WTC11 (cell line): ENCODE measurements at regions not wholly inside any gene's neighbourhood (a gene's known extent, or its start where the extent isn't known, plus 50 kb on each side); places are given as distances from the start of the nearest gene placed in this dataset.

Experiments
- ATAC-seq: fragments of 200-7000 bp; cut with Tn5 transposase; 2 replicates; pipeline ENCODE4 v1.10.0; 2021; ENCODE audit warnings: mild to moderate bottlenecking, moderate library complexity
- CTCF ChIA-PET: fragments of 300-600 bp; sonication (Branson Sonifier 250); formaldehyde crosslinking; loops from one replicate; lab custom pipeline; 2021; ENCODE audit warnings: antibody characterized with exemption; lab: Charles Lee
- POLR2A ChIA-PET: fragments of 350-600 bp; sonication (Branson Sonifier 250); formaldehyde crosslinking; loops from one replicate; lab custom pipeline; 2021; ENCODE audit warnings: antibody characterized with exemption; lab: Charles Lee
- DNase-seq: peaks from one replicate; pipeline ENCODE4 v3.0.0; 2021; ENCODE audit warnings: low spot score
- H3K27ac Mint-ChIP-seq: 2 replicates; pipeline ENCODE4 v1.8.0; 2021; ENCODE audit warnings: mixed read lengths
- H3K27me3 Mint-ChIP-seq: 2 replicates; pipeline ENCODE4 v1.8.0; 2021; ENCODE audit warnings: low read depth, mild to moderate bottlenecking, moderate library complexity, mixed read lengths
- H3K36me3 Mint-ChIP-seq: 2 replicates; pipeline ENCODE4 v1.8.0; 2021; ENCODE audit warnings: mixed read lengths
- H3K4me1 Mint-ChIP-seq: 2 replicates; pipeline ENCODE4 v1.8.0; 2022; ENCODE audit warnings: mixed read lengths
- H3K4me3 Mint-ChIP-seq: 2 replicates; pipeline ENCODE4 v1.8.0; 2021; ENCODE audit warnings: mild to moderate bottlenecking, moderate library complexity, mixed read lengths
- H3K9me3 Mint-ChIP-seq: 2 replicates; pipeline ENCODE4 v1.8.0; 2021; ENCODE audit warnings: mixed read lengths
- ATF1 ChIP-seq: sonication (generic); formaldehyde crosslinking; IDR thresholded peaks from 2 replicates; pipeline ENCODE4 v1.8.1; 2023; ENCODE audit warnings: mild to moderate bottlenecking, moderate library complexity, missing genetic modification reagents
- CBFB ChIP-seq: sonication (generic); formaldehyde crosslinking; IDR thresholded peaks from 2 replicates; pipeline ENCODE4 v1.8.1; 2022; ENCODE audit warnings: mild to moderate bottlenecking, low read depth, missing genetic modification reagents
- CREB1 ChIP-seq: sonication (generic); formaldehyde crosslinking; IDR thresholded peaks from 2 replicates; pipeline ENCODE4 v1.8.0; 2023; ENCODE audit warnings: mild to moderate bottlenecking, missing genetic modification reagents
- ETV6 ChIP-seq: sonication (generic); formaldehyde crosslinking; IDR thresholded peaks from 2 replicates; pipeline ENCODE4 v1.8.1; 2022; ENCODE audit warnings: mild to moderate bottlenecking, missing genetic modification reagents
- FOXJ3 ChIP-seq: sonication (generic); formaldehyde crosslinking; IDR thresholded peaks from 2 replicates; pipeline ENCODE4 v1.9.0; 2021; ENCODE audit warnings: missing genetic modification reagents, mild to moderate bottlenecking, borderline replicate concordance
- FOXP1 ChIP-seq: sonication (generic); formaldehyde crosslinking; IDR thresholded peaks from 2 replicates; pipeline ENCODE4 v1.8.0; 2022; ENCODE audit warnings: missing genetic modification reagents, mild to moderate bottlenecking, moderate library complexity, borderline replicate concordance
- HMGA2 ChIP-seq: fragments of 250-450 bp; sonication (Bioruptor Pico); IDR thresholded peaks from 2 replicates; pipeline ENCODE4 v1.4.0; 2021; ENCODE audit warnings: mild to moderate bottlenecking, moderate library complexity
- MXD4 ChIP-seq: fragments of 250-450 bp; sonication (Bioruptor Pico); IDR thresholded peaks from 2 replicates; pipeline ENCODE4 v1.8.0; 2021; ENCODE audit warnings: mild to moderate bottlenecking, moderate library complexity, borderline replicate concordance
- NFE2L1 ChIP-seq: sonication (generic); formaldehyde crosslinking; IDR thresholded peaks from 2 replicates; pipeline ENCODE4 v1.8.1; 2023; ENCODE audit warnings: missing genetic modification reagents
- NFYB ChIP-seq: sonication (generic); formaldehyde crosslinking; conservative IDR thresholded peaks from 2 replicates; pipeline ENCODE4 v1.8.0; 2022; ENCODE audit warnings: low read depth, missing genetic modification reagents
- NR1H2 ChIP-seq: sonication (generic); formaldehyde crosslinking; IDR thresholded peaks from 2 replicates; pipeline ENCODE4 v1.9.0; 2021; ENCODE audit warnings: mild to moderate bottlenecking, moderate library complexity, missing genetic modification reagents
- NR2C2 ChIP-seq: sonication (generic); formaldehyde crosslinking; IDR thresholded peaks from 2 replicates; pipeline ENCODE4 v1.8.0; 2022; ENCODE audit warnings: mild to moderate bottlenecking, missing genetic modification reagents
- PRRX2 ChIP-seq: fragments of 250-450 bp; sonication (Bioruptor Pico); IDR thresholded peaks from 2 replicates; pipeline ENCODE4 v1.8.0; 2021; ENCODE audit warnings: mild to moderate bottlenecking
- SP1 ChIP-seq: sonication (generic); formaldehyde crosslinking; conservative IDR thresholded peaks from 2 replicates; pipeline ENCODE4 v1.8.1; 2022; ENCODE audit warnings: missing genetic modification reagents
- TCF7 ChIP-seq: sonication (generic); formaldehyde crosslinking; IDR thresholded peaks from 2 replicates; pipeline ENCODE4 v1.8.0; 2022; ENCODE audit warnings: mild to moderate bottlenecking, low read depth, missing genetic modification reagents, moderate library complexity
- TEAD1 ChIP-seq: sonication (generic); formaldehyde crosslinking; IDR thresholded peaks from 2 replicates; pipeline ENCODE4 v1.8.0; 2022; ENCODE audit warnings: mild to moderate bottlenecking, missing genetic modification reagents
- TEAD4 ChIP-seq: sonication (generic); formaldehyde crosslinking; IDR thresholded peaks from 2 replicates; pipeline ENCODE4 v1.8.0; 2022; ENCODE audit warnings: mild to moderate bottlenecking, missing genetic modification reagents
- ZBTB21 ChIP-seq: sonication (generic); formaldehyde crosslinking; IDR thresholded peaks from 2 replicates; pipeline ENCODE4 v1.8.1; 2023; ENCODE audit warnings: mild to moderate bottlenecking, missing genetic modification reagents, borderline replicate concordance
- ZNF138 ChIP-seq: sonication (generic); formaldehyde crosslinking; conservative IDR thresholded peaks from 2 replicates; pipeline ENCODE4 v1.8.1; 2022; ENCODE audit warnings: mild to moderate bottlenecking, moderate library complexity, missing genetic modification reagents
- ZNF396 ChIP-seq: fragments of 250-450 bp; sonication (Bioruptor Pico); IDR thresholded peaks from 2 replicates; pipeline ENCODE4 v1.8.0; 2021; ENCODE audit warnings: mild to moderate bottlenecking, moderate library complexity, borderline replicate concordance
- ZNF671 ChIP-seq: fragments of 250-450 bp; sonication (Bioruptor Pico); IDR thresholded peaks from 2 replicates; pipeline ENCODE4 v1.8.0; 2021; ENCODE audit warnings: mild to moderate bottlenecking
- TF ChIP-seq, protein P1 (sequence below): sonication (generic); formaldehyde crosslinking; conservative IDR thresholded peaks from 2 replicates; pipeline ENCODE4 v1.8.1; 2022; ENCODE audit warnings: mild to moderate bottlenecking, missing genetic modification reagents
- TF ChIP-seq, protein P2 (sequence below): fragments of 250-450 bp; sonication (Bioruptor Pico); IDR thresholded peaks from 2 replicates; pipeline ENCODE4 v1.9.0; 2021; ENCODE audit warnings: mild to moderate bottlenecking
- TF ChIP-seq, protein P3 (sequence below): sonication (generic); formaldehyde crosslinking; IDR thresholded peaks from 2 replicates; pipeline ENCODE4 v1.8.0; 2022; ENCODE audit warnings: mild to moderate bottlenecking, missing genetic modification reagents
- TF ChIP-seq, protein P4 (sequence below): sonication (generic); formaldehyde crosslinking; IDR thresholded peaks from 2 replicates; pipeline ENCODE4 v1.8.1; 2022; ENCODE audit warnings: mild to moderate bottlenecking, moderate library complexity, missing genetic modification reagents
- TF ChIP-seq, protein P5 (sequence below): fragments of 250-450 bp; sonication (Bioruptor Pico); IDR thresholded peaks from 2 replicates; pipeline ENCODE4 v2.1.2; 2022; ENCODE audit warnings: mild to moderate bottlenecking, moderate library complexity
- TF ChIP-seq, protein P6 (sequence below): fragments of 250-450 bp; sonication (Bioruptor Pico); IDR thresholded peaks from 2 replicates; pipeline ENCODE4 v1.9.0; 2021; ENCODE audit warnings: mild to moderate bottlenecking

DNA sequence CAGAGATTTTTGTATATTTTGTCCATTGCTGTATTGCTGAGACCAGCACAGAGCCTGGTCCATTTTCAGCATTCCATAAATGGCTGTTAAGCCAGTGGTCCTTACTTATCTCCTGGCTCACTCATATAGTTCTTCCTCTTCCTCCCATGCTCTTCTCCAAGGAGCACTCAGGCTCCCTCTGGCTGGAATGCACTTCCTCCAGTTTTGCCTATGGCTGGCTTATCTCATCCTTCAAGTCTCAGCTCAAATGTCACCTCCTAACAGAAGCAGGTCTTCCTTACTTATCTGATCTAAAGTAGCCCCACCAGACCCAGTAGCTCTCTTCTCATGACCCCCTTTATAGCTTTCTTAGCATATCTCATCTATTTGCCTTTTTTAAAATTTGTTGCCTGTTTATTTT lies 146.9 kb downstream of the SLC30A10 start:
- TF ChIP-seq ZNF671 (CRISPR knock-in tag) (no peak), ZBTB21 (CRISPR knock-in tag) (no peak), TEAD4 (CRISPR knock-in tag) (no peak), HMGA2 (CRISPR knock-in tag) (no peak), PRRX2 (CRISPR knock-in tag) (no peak), MXD4 (no peak), TCF7 (CRISPR knock-in tag) (no peak), FOXJ3 (no peak), NFYB (CRISPR knock-in tag) (no peak), CBFB (no peak), NFE2L1 (CRISPR knock-in tag) (no peak), CREB1 (no peak), NR1H2 (CRISPR knock-in tag) (no peak)
- TF ChIP-seq, protein P1, sequence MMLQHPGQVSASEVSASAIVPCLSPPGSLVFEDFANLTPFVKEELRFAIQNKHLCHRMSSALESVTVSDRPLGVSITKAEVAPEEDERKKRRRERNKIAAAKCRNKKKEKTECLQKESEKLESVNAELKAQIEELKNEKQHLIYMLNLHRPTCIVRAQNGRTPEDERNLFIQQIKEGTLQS (CRISPR knock-in tag) = no peak
- TF ChIP-seq, protein P2, sequence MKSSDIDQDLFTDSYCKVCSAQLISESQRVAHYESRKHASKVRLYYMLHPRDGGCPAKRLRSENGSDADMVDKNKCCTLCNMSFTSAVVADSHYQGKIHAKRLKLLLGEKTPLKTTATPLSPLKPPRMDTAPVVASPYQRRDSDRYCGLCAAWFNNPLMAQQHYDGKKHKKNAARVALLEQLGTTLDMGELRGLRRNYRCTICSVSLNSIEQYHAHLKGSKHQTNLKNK (CRISPR knock-in tag) = no peak
- TF ChIP-seq, protein P3, sequence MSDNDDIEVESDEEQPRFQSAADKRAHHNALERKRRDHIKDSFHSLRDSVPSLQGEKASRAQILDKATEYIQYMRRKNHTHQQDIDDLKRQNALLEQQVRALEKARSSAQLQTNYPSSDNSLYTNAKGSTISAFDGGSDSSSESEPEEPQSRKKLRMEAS (CRISPR knock-in tag) = no peak
- H3K36me3 Mint-ChIP-seq = no peaks in the 10 kb centered on the region
- H3K27ac Mint-ChIP-seq = no peak overlapping the region
- no peaks in the 10 kb centered on the region for H3K9me3 Mint-ChIP-seq
- H3K27me3 Mint-ChIP-seq = no peaks in the 10 kb centered on the region
- ATAC-seq (no peak; the same call in 1 of the 2 replicates), DNase-seq (no peak)
- ChIA-PET CTCF (no interaction called here), POLR2A (no interaction called here)
- no peak overlapping the region for H3K4me3 Mint-ChIP-seq
- peaks cover 9% of the 10 kb centered on the region for H3K4me1 Mint-ChIP-seq

DNA sequence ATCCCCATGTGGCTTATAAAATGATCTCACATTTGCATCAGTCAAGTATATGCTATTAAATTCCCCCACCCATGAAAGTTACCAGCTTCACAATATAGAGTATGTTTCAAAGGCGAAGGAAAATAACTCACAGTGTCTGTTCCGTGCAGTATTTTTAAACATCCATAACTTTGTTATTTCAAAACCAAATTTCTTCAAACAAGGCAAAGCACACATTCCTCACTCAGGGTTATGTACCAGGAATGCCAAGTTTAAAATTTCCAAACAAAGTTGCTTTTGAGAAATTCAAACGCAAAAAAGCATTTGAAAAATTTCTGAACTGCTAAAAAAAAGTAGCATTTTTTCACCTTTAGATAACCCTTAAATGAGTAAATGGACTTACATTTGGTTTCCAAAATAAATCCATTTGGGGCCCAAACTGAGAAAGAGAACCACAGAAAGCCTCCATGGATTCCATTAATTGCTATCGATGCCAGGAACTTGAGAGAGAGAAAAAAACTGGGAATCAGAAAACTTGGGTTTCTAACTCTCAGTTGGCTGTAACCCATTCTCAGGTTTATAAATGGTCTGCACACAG lies 149.5 kb downstream of the SLC30A10 start:
- H3K27me3 Mint-ChIP-seq = no peaks in the 10 kb centered on the region
- ATAC-seq (no peak), DNase-seq (no peak)
- H3K27ac Mint-ChIP-seq = no peak overlapping the region
- POLR2A ChIA-PET = no interaction called here
- CTCF ChIA-PET = no interaction called here
- TF ChIP-seq, protein P4, sequence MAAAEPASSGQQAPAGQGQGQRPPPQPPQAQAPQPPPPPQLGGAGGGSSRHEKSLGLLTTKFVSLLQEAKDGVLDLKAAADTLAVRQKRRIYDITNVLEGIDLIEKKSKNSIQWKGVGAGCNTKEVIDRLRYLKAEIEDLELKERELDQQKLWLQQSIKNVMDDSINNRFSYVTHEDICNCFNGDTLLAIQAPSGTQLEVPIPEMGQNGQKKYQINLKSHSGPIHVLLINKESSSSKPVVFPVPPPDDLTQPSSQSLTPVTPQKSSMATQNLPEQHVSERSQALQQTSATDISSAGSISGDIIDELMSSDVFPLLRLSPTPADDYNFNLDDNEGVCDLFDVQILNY (CRISPR knock-in tag) = no peak
- TF ChIP-seq, protein P1 (CRISPR knock-in tag) = no peak
- TF ChIP-seq ZNF396 (no peak), ZNF138 (no peak)
- TF ChIP-seq, all 79 proteins: peak for 0
- Mint-ChIP-seq H3K9me3 (no peaks in the 10 kb centered on the region), H3K36me3 (no peaks in the 10 kb centered on the region), H3K4me3 (no peak overlapping the region), H3K4me1 (peaks cover 4% of the 10 kb centered on the region; the same call in 1 of the 2 replicates)

DNA sequence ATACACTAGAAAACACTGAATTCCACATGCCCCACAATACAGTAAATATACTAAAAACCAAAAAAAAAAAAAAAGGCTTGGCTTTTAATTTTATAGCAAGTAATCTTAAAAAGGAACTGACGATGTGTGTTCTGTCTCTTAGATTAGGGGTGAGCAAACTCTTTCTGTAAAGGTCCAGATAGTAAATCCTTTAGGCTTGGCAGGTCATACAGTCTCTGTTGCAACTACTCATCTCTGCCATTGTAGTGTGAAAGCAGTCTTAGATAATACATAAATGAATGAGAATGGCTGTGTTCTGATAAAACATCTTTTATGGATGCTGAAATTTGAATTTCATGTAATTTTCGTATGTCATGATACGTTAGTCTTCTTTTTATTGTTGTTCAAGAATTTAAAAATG lies 150.2 kb downstream of the SLC30A10 start:
- Mint-ChIP-seq H3K27ac (no peak overlapping the region), H3K4me3 (no peak overlapping the region), H3K9me3 (no peaks in the 10 kb centered on the region), H3K27me3 (no peaks in the 10 kb centered on the region), H3K36me3 (no peaks in the 10 kb centered on the region), H3K4me1 (peaks cover 4% of the 10 kb centered on the region; the same call in 1 of the 2 replicates)
- DNase-seq = no peak
- no peak for ATAC-seq
- ChIA-PET POLR2A (no interaction called here), CTCF (no interaction called here)
- TF ChIP-seq SP1 (CRISPR knock-in tag) (no peak), MXD4 (no peak), ATF1 (CRISPR knock-in tag) (no peak), TEAD1 (CRISPR knock-in tag) (no peak), ETV6 (CRISPR knock-in tag) (no peak), FOXP1 (CRISPR knock-in tag) (no peak), NR2C2 (CRISPR knock-in tag) (no peak)
- TF ChIP-seq, protein P5, sequence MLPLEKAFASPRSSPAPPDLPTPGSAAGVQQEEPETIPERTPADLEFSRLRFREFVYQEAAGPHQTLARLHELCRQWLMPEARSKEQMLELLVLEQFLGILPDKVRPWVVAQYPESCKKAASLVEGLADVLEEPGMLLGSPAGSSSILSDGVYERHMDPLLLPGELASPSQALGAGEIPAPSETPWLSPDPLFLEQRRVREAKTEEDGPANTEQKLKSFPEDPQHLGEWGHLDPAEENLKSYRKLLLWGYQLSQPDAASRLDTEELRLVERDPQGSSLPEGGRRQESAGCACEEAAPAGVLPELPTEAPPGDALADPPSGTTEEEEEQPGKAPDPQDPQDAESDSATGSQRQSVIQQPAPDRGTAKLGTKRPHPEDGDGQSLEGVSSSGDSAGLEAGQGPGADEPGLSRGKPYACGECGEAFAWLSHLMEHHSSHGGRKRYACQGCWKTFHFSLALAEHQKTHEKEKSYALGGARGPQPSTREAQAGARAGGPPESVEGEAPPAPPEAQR (CRISPR knock-in tag) = no peak
- TF ChIP-seq, protein P4 (CRISPR knock-in tag) = no peak
- TF ChIP-seq, protein P6, sequence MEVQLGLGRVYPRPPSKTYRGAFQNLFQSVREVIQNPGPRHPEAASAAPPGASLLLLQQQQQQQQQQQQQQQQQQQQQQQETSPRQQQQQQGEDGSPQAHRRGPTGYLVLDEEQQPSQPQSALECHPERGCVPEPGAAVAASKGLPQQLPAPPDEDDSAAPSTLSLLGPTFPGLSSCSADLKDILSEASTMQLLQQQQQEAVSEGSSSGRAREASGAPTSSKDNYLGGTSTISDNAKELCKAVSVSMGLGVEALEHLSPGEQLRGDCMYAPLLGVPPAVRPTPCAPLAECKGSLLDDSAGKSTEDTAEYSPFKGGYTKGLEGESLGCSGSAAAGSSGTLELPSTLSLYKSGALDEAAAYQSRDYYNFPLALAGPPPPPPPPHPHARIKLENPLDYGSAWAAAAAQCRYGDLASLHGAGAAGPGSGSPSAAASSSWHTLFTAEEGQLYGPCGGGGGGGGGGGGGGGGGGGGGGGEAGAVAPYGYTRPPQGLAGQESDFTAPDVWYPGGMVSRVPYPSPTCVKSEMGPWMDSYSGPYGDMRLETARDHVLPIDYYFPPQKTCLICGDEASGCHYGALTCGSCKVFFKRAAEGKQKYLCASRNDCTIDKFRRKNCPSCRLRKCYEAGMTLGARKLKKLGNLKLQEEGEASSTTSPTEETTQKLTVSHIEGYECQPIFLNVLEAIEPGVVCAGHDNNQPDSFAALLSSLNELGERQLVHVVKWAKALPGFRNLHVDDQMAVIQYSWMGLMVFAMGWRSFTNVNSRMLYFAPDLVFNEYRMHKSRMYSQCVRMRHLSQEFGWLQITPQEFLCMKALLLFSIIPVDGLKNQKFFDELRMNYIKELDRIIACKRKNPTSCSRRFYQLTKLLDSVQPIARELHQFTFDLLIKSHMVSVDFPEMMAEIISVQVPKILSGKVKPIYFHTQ (CRISPR knock-in tag) = no peak
